Stimulated activated memory B cell treated with anti-CD40 and anti-IgM and Interleukin-4, amounts not matched to agents 10 μg/mL and 1 μg/mL and 100 μg/mL, for 72 hours (primary cell): ENCODE measurements at regions not wholly inside any gene's neighbourhood (a gene's known extent, or its start where the extent isn't known, plus 50 kb on each side); places are given as distances from the start of the nearest gene placed in this dataset.

Source experiments
- ATAC-seq: fragments of 150-1000 bp; cut with Tn5 transposase; 2 replicates; pipeline ENCODE4 v1.10.0; 2021
- H3K27ac Mint-ChIP-seq: one replicate; pipeline ENCODE4 v1.8.0; 2022; ENCODE audit warnings: mild to moderate bottlenecking, mixed read lengths
- H3K27me3 Mint-ChIP-seq: one replicate; pipeline ENCODE4 v1.8.0; 2022; ENCODE audit warnings: mixed read lengths
- H3K36me3 Mint-ChIP-seq: one replicate; pipeline ENCODE4 v1.8.0; 2022; ENCODE audit warnings: mixed read lengths
- H3K4me1 Mint-ChIP-seq: one replicate; pipeline ENCODE4 v1.8.0; 2022; ENCODE audit warnings: mixed read lengths
- H3K4me3 Mint-ChIP-seq: one replicate; pipeline ENCODE4 v1.8.0; 2022; ENCODE audit warnings: mild to moderate bottlenecking, moderate library complexity, mixed read lengths
- H3K9me3 Mint-ChIP-seq: one replicate; pipeline ENCODE4 v1.8.0; 2022; ENCODE audit warnings: mixed read lengths

DNA sequence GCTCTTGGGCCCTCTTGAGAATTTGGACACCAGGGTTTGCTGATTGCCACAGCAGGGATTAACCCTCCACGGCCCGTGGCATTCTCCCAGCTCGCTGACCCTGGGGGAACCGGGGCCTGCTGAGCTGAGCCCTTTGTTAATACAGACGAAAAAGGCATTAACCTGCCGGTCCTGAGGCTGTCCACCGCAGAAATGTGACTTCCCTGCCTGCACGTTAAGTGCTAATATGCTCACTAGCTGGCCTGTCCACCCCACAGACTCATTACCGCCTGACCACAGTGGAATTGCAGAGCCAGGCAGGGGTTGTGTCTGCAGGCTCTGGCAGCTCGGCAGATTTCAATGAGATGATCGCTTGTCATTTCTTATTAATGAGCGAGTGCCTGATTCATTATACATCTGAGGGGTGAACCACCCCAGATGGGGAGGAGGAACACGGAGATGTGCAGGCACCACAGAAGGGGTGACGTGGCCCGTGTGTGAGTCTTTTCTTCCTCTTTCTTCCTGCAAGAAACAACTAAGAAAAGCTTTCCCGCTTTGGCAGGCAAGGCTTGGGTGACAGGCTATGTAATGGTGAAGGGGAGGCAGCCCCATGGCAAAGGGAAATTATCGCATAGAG, 126.0 kb downstream of the GLI2 start:
- no peak overlapping the region for H3K27ac Mint-ChIP-seq
- no peaks in the 10 kb centered on the region for H3K36me3 Mint-ChIP-seq
- no peak for ATAC-seq
- H3K9me3 Mint-ChIP-seq: no peaks in the 10 kb centered on the region
- H3K27me3 Mint-ChIP-seq: peaks cover 19% of the 10 kb centered on the region
- H3K4me3 Mint-ChIP-seq: no peak overlapping the region
- H3K4me1 Mint-ChIP-seq: no peaks in the 10 kb centered on the region

DNA sequence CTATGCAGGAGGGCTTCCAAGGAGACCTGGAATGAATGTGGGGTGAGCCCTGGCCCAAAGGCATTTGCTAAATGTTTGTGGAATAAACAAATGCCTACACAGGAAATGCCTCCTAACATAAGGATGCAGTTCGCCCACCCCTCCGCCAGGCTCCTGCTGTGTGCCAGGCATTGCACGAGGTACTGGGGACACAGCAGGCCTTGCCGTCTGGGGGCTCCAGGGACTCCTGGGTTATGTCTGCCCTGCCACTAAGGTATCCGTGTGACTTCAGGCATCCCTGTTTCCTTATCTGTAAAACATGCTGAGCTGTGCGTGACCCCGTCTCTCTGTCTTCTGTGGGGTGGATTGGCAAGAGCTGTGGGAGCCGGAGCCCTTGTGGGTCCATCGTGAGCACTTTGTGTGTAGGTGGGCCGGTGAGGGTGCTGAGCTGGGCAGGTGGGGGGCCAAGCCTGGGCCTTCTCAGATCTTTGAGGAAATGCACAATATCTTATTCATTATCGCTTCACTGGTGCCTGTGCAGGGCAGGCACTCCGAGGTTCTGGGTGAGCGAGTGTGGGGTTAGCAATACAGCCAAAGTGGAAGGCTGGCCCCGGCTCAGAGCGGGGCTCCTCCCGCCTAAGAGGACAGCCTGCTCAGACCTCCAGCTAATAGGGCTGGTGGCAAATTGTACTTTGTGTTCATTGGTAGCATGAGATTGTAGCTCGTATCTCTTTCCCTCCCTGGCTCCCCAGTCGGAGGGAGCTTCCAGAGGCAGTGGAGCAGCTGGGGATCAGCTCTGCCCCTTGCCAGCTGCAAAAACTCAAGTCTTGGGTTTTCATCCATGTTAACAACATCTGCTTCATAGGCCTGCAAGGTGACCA, 126.8 kb downstream of the GLI2 start:
- no peak overlapping the region for H3K4me3 Mint-ChIP-seq
- H3K9me3 Mint-ChIP-seq: no peaks in the 10 kb centered on the region
- H3K27ac Mint-ChIP-seq: no peak overlapping the region
- no peak for ATAC-seq
- peaks cover 26% of the 10 kb centered on the region for H3K27me3 Mint-ChIP-seq
- H3K36me3 Mint-ChIP-seq: no peaks in the 10 kb centered on the region
- no peaks in the 10 kb centered on the region for H3K4me1 Mint-ChIP-seq

DNA sequence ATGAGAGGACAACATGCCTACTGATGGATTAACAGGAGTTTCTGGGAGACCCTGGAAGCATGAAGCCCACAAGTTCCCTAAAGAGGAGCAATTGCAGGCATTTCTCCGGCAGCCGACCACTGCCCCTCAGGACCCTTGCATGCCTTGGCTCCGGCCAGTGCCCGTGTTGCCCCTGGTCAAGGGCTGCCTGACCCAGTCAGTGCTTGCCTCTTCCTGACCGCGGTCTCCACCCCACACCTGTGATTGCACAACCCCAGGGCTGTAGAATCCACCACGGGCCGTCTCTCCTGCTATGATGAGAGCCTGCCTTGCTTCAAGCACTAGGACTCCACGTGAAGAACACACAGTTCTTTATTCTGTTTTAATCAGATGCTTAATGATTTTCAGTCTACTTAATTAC, 127.5 kb downstream of the GLI2 start:
- H3K4me3 Mint-ChIP-seq: no peak overlapping the region
- H3K27me3 Mint-ChIP-seq: peaks cover 33% of the 10 kb centered on the region
- no peaks in the 10 kb centered on the region for H3K4me1 Mint-ChIP-seq
- no peak for ATAC-seq
- H3K27ac Mint-ChIP-seq: no peak overlapping the region
- H3K9me3 Mint-ChIP-seq: no peaks in the 10 kb centered on the region
- no peaks in the 10 kb centered on the region for H3K36me3 Mint-ChIP-seq

DNA sequence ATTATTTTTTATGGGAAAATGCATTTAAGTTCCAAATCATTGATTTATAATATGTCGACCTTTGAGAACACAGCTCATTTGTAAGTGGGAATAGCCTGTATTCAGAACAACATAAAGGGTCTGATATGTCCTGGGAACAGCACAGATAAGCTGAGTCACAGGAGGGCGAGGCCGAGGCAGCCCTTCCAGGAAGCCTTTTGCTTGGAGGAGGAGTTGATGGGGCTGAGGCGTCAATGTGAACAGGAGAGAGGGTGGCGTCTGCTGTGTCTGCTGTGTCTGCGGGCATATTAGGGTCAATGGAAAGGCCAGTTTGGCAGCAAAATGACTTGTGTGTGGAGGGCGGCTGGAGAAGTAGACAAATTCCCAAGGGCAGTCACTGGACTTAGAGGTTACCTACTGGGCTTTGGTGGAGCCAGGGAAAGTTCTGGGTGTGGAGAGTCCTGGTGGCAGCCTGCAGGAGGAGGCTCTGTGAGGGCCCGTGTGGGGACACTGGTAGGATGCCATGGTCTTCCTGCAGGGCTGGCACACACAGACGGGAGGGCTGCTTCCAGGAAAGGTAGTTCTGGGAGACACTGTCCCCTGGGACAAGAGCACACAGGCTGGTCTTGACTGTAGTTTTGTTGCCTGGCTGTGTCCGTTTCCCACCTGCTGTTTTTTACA, 128.1 kb downstream of the GLI2 start:
- Mint-ChIP-seq H3K27me3 (peaks cover 40% of the 10 kb centered on the region), H3K4me1 (no peaks in the 10 kb centered on the region), H3K27ac (no peak overlapping the region), H3K9me3 (no peaks in the 10 kb centered on the region), H3K36me3 (no peaks in the 10 kb centered on the region), H3K4me3 (no peak overlapping the region)
- no peak for ATAC-seq

DNA sequence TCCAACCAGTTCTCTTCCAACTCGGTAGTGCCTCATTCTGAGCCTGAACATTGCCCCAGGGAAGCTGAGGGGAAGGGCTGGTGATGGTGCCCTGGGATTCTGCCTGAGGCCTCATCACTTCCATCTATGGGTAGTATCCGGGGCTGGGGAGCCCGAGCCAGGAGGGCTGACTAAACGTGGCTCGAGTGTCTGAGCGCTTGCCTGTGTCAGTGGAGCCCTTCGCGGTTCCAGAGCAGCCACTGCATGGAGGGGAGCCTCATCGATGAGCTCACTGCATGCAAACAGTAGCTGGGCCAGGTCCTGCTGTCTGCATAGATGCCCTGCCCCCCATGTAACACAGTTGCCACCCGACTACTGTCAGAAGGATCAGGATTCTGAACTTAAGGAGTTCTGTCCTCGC, 129.3 kb downstream of the GLI2 start:
- Mint-ChIP-seq H3K9me3 (no peaks in the 10 kb centered on the region), H3K27ac (no peak overlapping the region), H3K4me1 (no peaks in the 10 kb centered on the region), H3K36me3 (no peaks in the 10 kb centered on the region), H3K4me3 (no peak overlapping the region), H3K27me3 (peaks cover 43% of the 10 kb centered on the region)
- no peak for ATAC-seq

DNA sequence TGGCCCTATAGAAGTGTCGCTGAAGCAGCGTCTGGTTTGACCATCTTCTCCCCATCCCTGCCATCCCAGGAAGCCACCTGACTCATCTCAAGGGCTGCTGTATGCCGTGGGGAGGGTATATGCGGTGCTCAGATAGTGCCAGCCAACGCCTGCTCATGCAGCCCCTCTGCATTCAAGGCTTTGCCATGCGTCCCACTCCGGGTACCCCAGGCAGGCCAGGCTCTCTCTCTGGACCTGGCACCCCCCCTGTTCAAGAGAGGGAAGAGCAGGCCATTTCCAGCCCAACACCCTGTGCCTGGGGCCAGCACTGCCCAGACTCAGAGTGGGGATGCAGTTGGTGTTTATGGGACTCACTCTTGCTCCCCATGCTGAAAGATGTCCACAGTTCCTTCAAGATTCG, 130.0 kb downstream of the GLI2 start:
- Mint-ChIP-seq H3K4me1 (no peaks in the 10 kb centered on the region), H3K27me3 (peaks cover 43% of the 10 kb centered on the region), H3K4me3 (no peak overlapping the region), H3K9me3 (no peaks in the 10 kb centered on the region), H3K36me3 (no peaks in the 10 kb centered on the region), H3K27ac (no peak overlapping the region)
- ATAC-seq: no peak

DNA sequence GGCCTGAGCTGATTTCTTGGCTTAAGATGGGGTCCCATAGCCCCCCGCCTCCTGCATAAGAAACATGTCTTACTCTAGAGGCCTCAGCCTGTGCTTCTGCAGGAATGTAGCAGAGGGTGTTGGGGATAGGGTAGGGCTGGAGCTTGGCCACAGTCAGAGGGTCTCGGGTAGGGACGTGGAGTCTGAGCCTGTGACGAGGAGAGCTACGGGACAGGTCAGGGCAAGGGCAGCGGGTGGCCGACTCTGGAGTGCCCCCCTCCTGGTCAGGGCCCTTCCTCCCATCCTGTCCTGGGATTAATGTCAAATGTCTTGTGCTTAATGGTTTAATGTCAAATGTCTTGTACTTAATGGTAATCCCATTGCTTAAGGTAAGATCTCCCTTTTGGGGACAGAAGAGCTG, 130.4 kb downstream of the GLI2 start:
- H3K36me3 Mint-ChIP-seq: no peaks in the 10 kb centered on the region
- ATAC-seq: no peak
- H3K4me3 Mint-ChIP-seq: no peak overlapping the region
- H3K9me3 Mint-ChIP-seq: no peaks in the 10 kb centered on the region
- peaks cover 43% of the 10 kb centered on the region for H3K27me3 Mint-ChIP-seq
- no peaks in the 10 kb centered on the region for H3K4me1 Mint-ChIP-seq
- no peak overlapping the region for H3K27ac Mint-ChIP-seq

DNA sequence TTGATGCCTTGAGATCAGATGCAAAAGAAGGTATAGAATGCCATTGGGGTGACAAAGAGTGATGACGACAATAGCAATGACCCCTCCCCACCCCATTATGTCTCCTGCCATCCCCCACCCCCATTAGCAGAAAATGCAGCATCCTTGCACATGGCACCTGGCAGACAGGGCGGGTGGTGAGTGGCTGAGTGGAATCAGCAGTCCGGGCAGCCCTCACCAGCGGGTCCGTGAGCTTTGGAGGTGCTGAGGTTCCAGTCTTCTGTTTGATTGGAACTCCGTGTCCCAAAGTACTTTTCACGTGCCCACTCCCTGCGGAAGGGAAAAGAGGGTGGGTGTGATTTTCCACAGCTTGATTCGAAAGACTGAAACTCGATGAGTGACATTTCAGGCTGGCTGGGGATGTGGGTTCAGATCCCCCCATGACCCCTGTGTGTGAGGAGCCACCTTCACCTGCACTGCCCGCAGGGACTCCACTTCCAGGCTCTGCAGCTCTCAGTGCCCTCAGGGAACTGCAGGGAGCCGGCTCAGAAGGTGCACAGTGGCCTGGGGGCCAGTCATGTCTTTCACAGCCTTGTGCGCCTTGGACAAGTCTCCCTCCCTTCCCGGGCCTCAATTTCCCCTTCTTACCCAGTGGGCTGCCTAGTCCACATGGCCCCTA, 130.9 kb downstream of the GLI2 start:
- ATAC-seq: no peak
- peaks cover 43% of the 10 kb centered on the region for H3K27me3 Mint-ChIP-seq
- H3K4me3 Mint-ChIP-seq: no peak overlapping the region
- no peaks in the 10 kb centered on the region for H3K9me3 Mint-ChIP-seq
- H3K36me3 Mint-ChIP-seq: no peaks in the 10 kb centered on the region
- no peak overlapping the region for H3K27ac Mint-ChIP-seq
- no peaks in the 10 kb centered on the region for H3K4me1 Mint-ChIP-seq

DNA sequence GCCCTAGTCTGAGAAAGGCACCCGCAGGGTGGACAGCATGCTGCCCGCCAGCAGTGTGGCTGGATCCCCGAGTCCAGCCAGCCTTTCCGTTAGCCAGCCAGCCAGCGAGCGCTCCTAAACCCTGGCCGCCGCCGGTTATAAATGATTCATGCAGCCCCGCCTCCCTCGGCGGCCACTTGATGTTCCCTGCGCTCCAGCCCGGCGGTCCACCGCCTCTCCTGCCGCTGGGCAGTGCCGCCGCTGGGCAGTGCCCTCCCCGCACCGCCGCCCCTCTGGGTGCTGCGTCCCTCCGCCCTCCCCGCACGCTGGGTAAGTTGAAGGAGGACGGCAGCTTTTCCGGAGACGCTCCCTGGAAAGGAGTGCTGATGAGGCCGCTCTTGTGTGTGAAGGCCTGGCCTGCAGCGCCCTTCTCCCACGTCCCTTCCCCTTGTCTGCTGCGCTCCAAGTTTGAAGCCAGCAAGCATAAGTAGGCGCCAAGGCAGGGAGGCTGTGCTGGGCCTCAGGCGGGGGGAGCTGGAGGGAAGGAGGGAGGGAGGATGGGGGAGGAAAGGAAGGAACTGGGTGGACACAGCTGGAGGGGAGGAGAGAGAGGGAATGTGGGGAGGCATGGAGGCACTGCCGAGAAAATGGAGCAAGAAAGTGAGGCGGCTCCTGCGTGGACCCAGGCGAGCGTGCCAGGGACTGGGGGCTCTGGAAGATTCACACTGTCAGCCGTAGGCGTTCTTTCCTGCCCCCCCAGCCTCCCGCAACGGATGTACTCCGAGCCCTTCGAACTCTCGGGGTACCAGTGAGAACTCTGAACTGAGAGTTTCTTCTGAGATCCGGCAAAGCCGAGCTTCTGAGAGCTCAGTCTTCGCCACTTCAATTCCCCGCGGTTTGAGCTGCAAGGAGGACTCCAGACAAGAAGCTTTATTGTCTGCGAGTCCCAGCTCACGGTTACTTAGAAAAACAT, 131.9 kb downstream of the GLI2 start:
- H3K9me3 Mint-ChIP-seq: no peaks in the 10 kb centered on the region
- peaks cover 43% of the 10 kb centered on the region for H3K27me3 Mint-ChIP-seq
- no peak overlapping the region for H3K4me3 Mint-ChIP-seq
- H3K4me1 Mint-ChIP-seq: no peaks in the 10 kb centered on the region
- ATAC-seq: no peak
- H3K36me3 Mint-ChIP-seq: no peaks in the 10 kb centered on the region
- H3K27ac Mint-ChIP-seq: no peak overlapping the region

DNA sequence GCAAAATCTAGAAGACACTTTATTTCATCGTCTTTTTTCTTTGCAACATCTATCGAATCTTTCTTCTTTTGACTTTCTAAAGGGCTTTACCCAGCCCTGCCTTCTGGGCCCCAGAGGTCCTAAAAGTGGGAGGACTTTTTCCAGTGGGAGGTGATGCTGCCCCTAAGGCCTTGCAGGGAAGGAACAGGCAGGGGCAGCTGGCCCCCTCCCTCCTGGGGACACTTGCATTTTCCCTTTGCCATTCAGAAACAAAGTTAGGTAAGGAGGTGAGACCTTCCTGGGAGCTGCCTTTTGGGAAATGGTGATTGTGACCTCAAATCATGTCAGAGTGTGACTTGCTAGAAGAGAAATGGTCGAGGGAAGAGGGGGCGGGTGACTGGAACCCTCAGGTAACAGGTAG, 132.7 kb downstream of the GLI2 start:
- peaks cover 41% of the 10 kb centered on the region for H3K27me3 Mint-ChIP-seq
- no peak for ATAC-seq
- H3K4me3 Mint-ChIP-seq: no peak overlapping the region
- no peaks in the 10 kb centered on the region for H3K9me3 Mint-ChIP-seq
- H3K4me1 Mint-ChIP-seq: no peaks in the 10 kb centered on the region
- H3K27ac Mint-ChIP-seq: no peak overlapping the region
- H3K36me3 Mint-ChIP-seq: no peaks in the 10 kb centered on the region

DNA sequence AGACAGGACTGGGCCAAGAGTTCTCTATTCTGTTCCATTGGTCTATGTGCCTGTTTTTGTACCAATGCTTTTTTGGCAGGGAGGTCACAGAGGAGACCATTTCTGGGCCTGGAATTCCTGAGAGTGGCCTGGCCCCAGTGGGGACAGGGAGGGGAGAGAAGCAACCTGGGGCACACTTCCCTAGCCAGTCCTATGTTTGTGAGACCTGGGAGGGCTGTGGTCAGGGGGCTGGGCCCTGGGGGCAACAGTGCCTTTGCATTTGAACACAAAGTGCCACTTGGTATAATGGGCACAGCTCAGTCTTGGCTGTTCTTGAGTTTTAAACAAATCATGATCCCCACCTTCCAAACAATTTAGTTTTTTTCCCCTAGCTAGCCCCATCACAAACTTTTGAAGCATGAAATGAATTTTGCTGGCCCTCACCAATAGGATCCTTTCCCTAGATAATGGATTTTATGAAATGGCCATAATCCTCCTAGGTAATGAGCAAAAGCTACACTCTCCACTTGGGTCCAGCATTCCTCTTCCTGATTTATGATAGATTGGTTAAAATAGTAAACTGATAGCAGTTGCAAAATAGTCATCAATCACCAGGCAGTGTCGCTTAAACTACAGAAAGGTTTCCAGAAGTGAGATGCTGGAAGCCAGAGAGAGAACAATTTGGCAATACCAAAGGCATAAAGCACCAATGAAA, 133.5 kb downstream of the GLI2 start:
- Mint-ChIP-seq H3K4me1 (no peaks in the 10 kb centered on the region), H3K4me3 (no peak overlapping the region), H3K27me3 (peaks cover 33% of the 10 kb centered on the region), H3K9me3 (no peaks in the 10 kb centered on the region), H3K27ac (no peak overlapping the region), H3K36me3 (no peaks in the 10 kb centered on the region)
- no peak for ATAC-seq

DNA sequence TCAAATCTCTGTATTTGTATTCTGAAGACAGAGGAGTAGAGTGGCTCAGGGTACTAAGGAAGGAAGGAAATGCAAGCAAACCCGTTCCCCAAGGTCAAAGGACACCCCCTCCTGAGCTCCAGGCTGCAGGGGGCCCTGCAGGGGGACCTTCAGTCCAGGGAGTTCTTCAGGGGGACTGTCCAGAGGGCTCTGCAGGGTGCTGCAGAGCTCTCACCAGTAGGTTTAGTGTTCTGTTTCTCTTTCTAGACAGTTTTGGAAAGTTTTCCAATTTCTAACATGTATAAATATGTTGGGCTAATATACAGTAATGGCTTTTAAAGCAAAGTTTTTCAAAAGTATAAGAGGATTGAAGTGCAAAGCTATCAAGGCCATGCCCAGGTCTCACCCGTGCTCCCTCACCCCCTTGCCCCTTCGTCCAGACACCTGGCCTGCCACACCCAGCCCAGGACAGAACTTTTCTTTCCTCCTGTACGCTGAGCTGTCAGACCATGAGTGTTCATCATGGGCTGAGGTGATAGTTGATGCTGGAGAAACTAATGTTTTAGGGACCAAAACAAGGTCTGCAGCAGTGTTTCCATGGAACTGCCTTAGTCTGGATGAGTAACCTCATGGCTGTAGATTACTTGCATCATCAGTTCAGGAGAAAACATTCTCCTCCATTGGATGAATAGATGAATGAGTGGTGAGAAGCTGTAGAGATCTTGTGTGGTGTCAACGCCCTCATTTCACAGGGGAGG, 134.2 kb downstream of the GLI2 start:
- Mint-ChIP-seq H3K27ac (no peak overlapping the region), H3K4me3 (no peak overlapping the region), H3K27me3 (peaks cover 33% of the 10 kb centered on the region)

DNA sequence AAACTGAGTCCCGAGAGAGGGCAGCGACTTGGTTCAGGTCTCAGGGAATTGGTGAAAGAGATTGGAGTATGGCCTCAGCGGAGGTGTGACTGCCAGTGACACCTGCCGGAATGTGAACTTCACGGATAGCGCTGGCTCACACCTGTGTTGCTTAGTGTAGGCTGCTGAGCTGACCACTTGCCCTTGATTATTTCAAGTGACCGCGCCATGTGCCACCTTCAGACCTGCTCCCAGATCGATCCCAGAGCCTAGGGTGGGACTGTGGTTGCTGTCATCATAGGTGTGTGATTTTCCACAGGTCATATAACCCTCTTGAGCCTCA, 134.8 kb downstream of the GLI2 start:
- no peak for ATAC-seq
- H3K9me3 Mint-ChIP-seq: no peaks in the 10 kb centered on the region
- no peak overlapping the region for H3K27ac Mint-ChIP-seq
- peaks cover 33% of the 10 kb centered on the region for H3K27me3 Mint-ChIP-seq
- H3K4me1 Mint-ChIP-seq: no peaks in the 10 kb centered on the region
- H3K4me3 Mint-ChIP-seq: no peak overlapping the region
- H3K36me3 Mint-ChIP-seq: no peaks in the 10 kb centered on the region

More for the DNA sequence above, 134.2 kb downstream of the GLI2 start:
- no peak for ATAC-seq
- Mint-ChIP-seq H3K9me3 (no peaks in the 10 kb centered on the region), H3K4me1 (no peaks in the 10 kb centered on the region), H3K36me3 (no peaks in the 10 kb centered on the region)
